ENCODE measurements at regions not wholly inside any gene's neighbourhood (a gene's known extent, or its start where the extent isn't known, plus 50 kb on each side); places are given as distances from the start of the nearest gene placed in this dataset.

- DNase-seq (ENCODE audit: low read depth in 4 of 4, low spot score in 1 of 4): no peak
Measured at GRCh38 chr16:47972246-47972985, 183.4 kb downstream of the ABCC12 start.

DNA sequence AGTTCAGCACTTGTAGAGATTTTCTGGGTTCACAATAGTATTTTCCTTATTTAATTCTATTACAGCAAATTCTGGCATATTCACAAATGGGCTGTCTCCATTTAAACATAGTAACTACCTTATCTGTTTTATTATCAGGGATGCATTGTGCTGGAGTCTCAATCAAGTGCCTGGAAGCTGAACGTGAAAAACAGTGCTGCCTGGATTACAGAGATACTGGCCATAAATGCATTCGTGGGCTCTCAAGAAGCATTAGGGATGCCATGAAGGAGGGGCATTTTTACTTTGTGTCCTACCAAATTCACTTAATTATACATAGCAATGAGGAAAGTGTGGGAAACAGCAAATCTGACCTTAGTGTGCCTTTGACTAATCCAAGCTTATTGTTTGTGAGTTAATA, 184.6 kb downstream of the ABCC12 start:
- DNase-seq (ENCODE audit: low read depth in 4 of 4, low spot score in 1 of 4): no peak

- DNase-seq (ENCODE audit: low read depth in 4 of 4, low spot score in 1 of 4): no peak
Measured at GRCh38 chr16:47970291-47970931, 185.4 kb downstream of the ABCC12 start.

DNA sequence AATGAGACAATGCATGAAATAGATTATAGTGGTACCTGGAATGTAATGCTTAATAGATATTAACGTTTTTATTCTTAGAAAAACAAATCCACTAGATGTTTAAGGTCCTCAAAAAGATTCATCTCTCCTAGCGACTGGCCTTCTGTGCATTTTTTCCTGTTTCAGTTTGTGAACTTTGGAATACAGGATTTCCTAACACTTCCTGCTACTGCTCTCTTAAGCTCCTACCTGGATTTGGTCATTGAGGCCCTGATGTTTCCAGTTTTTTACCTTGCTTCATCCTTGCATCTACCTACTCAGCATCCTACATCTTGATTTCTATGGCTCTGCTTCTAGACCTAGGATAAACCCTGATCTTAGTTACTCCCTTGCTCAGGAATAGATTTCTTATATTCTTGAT, 188.4 kb downstream of the ABCC12 start:
- DNase-seq (ENCODE audit: low read depth in 4 of 4, low spot score in 1 of 4): no peak

DNA sequence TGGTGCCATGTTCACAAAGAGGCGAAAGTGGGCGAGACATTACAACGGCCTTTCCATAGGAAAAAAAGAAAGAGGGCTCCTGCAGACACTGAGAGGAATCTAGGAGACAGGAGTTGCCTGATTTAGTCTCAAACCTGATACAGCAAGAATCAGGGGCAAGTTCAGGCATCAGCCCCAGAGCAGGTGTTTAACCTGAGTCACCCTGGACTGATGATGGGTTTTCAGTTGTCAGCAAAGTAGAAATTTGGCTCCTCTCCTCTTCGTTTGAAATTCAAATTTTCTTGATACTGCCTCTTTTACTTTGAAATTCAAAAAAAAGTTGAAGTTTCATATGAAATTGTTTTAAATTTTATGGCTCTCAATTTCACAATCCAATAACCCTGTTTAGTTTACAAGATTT, 189.5 kb downstream of the ABCC12 start:
- no peak for DNase-seq (ENCODE audit: low read depth in 4 of 4, low spot score in 1 of 4)

- no peak for DNase-seq (ENCODE audit: low read depth in 4 of 4, low spot score in 1 of 4)
Measured at GRCh38 chr16:47965439-47965838, 190.4 kb downstream of the ABCC12 start.

DNA sequence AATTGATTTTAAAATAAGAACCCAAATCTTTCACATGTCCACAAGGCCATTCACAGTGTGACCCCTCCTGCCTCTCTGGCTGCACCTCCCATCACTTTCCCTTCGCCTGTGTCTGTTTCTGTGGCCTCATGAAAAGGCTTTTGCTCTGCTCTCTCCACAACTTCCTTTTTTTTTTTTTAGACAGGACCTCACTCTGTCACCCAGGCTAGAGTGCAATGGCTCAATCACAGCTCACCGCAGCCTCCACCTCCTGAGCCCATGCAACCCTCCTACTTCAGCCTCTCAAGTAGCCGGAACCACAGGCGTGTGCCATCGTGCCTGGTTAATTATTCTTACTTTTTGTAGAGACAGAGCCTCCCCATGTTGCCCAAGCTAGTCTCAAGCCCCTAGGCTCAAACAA, 197.1 kb downstream of the ABCC12 start:
- DNase-seq (ENCODE audit: low read depth in 4 of 4, low spot score in 1 of 4): no peak

- DNase-seq (ENCODE audit: low read depth in 4 of 4, low spot score in 1 of 4): no peak
Measured at GRCh38 chr16:47956916-47957315, 198.9 kb downstream of the ABCC12 start.

DNA sequence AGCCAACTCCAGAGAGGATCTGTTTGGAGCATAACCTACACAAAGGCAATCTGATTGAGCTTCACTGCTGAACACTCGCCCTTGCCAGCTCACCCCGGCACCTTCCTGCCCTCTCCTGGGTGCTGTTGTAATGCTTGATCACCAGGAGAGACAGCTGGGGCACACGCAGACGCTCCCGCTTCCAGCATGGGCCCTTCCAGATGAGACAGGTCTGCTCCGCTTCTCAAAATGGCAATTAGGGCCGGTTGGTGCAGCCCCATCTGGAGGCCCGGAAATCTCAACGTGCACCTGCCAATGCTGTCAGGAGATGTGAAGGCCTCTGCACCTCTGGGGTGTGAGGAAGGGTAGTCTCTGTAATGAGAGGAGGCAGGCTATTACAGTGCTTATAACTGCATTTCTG, 206.1 kb downstream of the ABCC12 start:
- DNase-seq (ENCODE audit: low read depth in 4 of 4, low spot score in 1 of 4): no peak

- no peak for DNase-seq (ENCODE audit: low read depth in 4 of 4, low spot score in 1 of 4)
Measured at GRCh38 chr16:47949276-47949675, 206.5 kb downstream of the ABCC12 start.

DNA sequence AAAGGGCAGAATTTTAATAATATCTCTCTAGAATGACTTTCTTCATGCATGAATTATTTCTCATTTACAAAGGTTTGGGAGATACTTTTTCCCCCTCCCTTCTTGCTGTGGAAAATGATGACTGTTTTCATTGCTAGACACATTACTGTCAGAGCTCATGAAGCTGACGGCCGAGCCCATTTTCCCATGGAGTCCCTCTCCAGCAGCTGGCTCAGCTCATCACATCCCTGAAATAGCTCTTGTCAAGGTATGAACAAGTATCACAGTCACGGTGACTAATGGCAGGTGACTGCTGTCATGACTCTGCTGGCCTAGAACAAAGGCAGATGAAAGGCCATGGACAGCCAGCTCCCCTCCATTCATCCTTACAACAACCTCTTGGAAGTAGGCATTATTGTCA, 208.1 kb downstream of the ABCC12 start:
- DNase-seq (ENCODE audit: low read depth in 4 of 4, low spot score in 1 of 4): no peak

DNA sequence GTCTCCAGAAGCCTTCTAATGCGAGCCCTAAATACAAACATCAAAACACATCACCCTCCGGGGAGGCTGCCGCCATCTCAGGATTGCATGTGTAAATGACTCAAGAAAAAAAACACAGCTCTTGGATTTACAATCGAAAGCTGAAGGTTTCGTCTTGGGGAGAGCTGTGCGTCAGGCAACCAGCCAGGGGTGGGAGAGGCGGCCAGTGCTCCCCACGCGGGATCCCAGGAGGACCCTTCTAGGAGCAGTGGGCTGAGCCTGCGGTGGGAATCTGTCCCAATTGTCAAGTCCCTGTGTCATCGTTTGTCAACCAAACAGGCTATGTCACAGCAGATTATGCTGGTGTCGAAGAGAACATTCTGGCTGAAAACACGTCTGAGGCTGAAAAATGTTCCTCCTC, 209.7 kb downstream of the ABCC12 start:
- no peak for DNase-seq (ENCODE audit: low read depth in 4 of 4, low spot score in 1 of 4)

DNA sequence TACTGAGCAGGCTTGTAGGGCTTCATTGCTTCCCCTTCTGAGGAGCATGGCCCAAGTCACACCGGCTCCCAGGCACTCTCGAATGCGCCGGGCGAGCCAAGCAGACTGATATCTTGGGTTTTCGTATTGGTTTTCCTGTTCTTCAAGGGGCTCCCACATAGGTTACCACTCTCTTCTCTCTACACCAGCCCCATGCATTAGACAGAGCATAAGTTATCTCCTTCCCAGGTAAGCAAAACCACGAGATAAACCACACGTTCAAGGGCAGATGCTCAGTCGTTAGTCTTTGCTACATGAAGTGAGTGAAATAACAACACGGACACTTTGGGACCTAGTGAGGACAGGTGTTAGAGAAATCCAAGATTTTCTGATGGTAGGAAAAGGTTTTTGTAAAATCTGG, 211.2 kb downstream of the ABCC12 start:
- DNase-seq (ENCODE audit: low read depth in 4 of 4, low spot score in 1 of 4): no peak

- no peak for DNase-seq (ENCODE audit: low read depth in 4 of 4, low spot score in 1 of 4)
Measured at GRCh38 chr16:47943235-47943634, 212.6 kb downstream of the ABCC12 start.

DNA sequence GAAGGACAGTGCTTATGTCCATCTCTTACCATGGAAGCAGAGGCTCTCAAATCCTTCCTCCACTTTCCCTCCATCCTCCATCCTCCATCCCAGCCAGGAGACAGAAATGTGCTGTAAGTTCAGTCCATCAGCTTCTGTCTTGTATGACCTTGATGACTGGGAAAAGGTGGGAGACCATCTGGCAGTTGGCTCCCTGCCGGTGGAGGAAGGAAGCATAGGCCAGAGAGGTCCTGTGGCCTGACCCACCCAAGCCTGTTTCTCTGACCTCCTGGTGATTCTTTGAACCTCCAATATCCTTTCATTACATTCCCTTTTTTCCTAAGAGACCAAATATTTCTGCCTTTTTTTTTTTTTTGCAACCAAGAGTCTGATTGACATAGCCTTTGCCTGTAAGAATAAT, 215.3 kb downstream of the ABCC12 start:
- DNase-seq (ENCODE audit: low read depth in 4 of 4, low spot score in 1 of 4): no peak

DNA sequence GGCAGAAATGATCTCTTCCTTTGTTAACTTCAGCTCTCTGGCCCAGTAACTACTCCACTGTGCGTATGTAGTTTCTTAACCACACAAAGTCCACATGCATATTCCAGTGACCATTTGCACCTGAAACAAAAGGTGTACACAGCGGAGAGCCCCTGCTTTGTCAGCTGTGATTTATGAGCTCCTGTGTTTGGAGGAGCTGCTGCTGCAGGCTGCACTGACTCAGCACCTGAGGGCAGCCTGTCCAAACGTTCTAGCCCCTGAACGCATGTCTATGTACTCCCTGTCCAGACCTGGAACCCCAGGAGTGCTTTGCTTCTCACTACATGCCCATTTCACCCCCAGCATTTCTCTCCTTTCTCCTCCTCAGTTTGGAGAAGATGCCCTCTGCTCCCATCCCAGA, 216.1 kb downstream of the ABCC12 start:
- DNase-seq (ENCODE audit: low read depth in 4 of 4, low spot score in 1 of 4): no peak

- no peak for DNase-seq (ENCODE audit: low read depth in 4 of 4, low spot score in 1 of 4)
Measured at GRCh38 chr16:47938272-47938671, 217.5 kb downstream of the ABCC12 start.

GRCh38 chr16:47928008-47928407, 227.8 kb downstream of the ABCC12 start:
- no peak for DNase-seq (ENCODE audit: low read depth in 4 of 4, low spot score in 1 of 4)

DNA sequence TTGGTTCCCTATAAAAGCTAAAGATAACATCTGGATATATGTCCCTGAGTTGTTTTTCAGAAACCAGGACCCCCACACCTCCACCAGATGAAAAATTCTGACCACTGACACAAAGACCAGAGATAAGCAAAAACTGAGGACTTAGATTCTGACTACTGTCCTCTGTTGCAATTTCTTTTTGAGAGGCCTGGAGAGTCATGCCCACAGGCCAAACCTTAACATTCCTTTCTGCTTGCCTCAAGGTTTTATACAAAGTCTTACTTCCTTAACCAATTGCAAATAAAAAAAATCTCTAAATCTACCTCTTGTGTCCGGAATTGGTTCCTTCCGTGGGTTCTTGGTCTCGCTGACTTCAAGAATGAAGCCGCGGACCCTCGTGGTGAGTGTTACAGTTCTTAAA, 228.5 kb downstream of the ABCC12 start:
- DNase-seq (ENCODE audit: low read depth in 4 of 4, low spot score in 1 of 4): no peak

GRCh38 chr16:47925811-47926460, 229.9 kb downstream of the ABCC12 start:
- no peak for DNase-seq (ENCODE audit: low read depth in 4 of 4, low spot score in 1 of 4)

- no peak for DNase-seq (ENCODE audit: low read depth in 4 of 4, low spot score in 1 of 4)
Measured at GRCh38 chr16:47924950-47925349, 230.8 kb downstream of the ABCC12 start.

DNA sequence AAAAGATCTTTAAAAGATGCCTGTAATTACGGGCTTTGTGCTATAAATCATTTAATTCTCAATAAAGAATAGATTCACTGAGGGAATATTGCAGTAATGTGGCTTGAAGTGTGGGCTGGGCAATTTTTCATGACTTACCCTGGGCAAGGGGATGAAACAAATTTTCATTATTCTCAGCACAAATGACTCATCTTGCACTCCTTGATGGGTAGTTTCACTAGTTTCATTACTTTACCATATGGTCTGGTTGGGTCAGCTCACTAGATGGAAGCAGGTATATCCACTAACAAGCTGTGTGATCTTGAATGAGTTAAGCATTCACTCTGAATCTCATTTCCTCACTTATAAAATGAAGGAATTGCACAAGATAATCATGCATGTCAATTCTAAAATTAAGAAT, 234.3 kb downstream of the ABCC12 start:
- no peak for DNase-seq (ENCODE audit: low read depth in 4 of 4, low spot score in 1 of 4)

GRCh38 chr16:47920709-47921108, 235.1 kb downstream of the ABCC12 start:
- no peak for DNase-seq (ENCODE audit: low read depth in 4 of 4, low spot score in 1 of 4)
